ENCODE measurements at regions not wholly inside any gene's neighbourhood (a gene's known extent, or its start where the extent isn't known, plus 50 kb on each side); places are given as distances from the start of the nearest gene placed in this dataset.

DNA sequence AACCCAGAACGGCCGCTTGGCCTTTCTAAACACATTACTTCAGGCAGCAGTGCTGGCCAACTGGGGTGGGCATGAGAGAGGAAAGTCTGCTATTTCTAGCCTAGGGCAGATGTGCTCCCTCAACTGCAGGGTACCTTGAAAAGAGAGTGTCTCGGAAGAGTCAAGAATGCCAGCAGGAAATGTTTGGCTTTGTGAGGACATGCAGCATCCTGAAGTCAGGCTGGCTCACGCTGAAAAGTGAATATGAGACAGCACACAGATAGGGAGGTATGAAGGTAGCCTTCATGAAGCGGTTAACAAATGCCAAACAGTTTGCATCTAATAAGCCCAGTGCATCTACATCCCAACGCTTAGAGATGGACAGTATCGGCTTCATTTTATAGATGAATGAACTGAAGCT is 65.0 kb upstream of the NCKAP5 start:
- H2BK12ac ChIP-seq (ENCODE audit: low read depth, low read length): no peak overlapping the region
- no peak overlapping the region for H2BK20ac ChIP-seq (ENCODE audit: low read length)
- no peak overlapping the region for H2BK5ac ChIP-seq (ENCODE audit: low read depth, low read length)
- H3K27ac ChIP-seq (ENCODE audit: low read depth, low read length): no peak overlapping the region
- H3K27me3 ChIP-seq (replicated peaks in 1 of 4; ENCODE audit: control insufficient read depth in 3 of 4, extremely low read depth in 1 of 4, insufficient read depth in 3 of 4, low read length in 3 of 4): no peaks in the 10 kb centered on the region
- no peak overlapping the region for H3K23ac ChIP-seq (ENCODE audit: insufficient read length)
- no peak overlapping the region for H3K4me2 ChIP-seq (ENCODE audit: insufficient read depth in 1 of 2, low read depth in 2 of 2, low read length in 2 of 2)
- no peaks in the 10 kb centered on the region for H4K20me1 ChIP-seq (replicated peaks in 1 of 2; ENCODE audit: control insufficient read depth in 1 of 2, insufficient read depth in 2 of 2, low read length in 2 of 2)
- no peak overlapping the region for H2BK120ac ChIP-seq (replicated peaks; ENCODE audit: low read depth, low read length)
- H3K14ac ChIP-seq (ENCODE audit: insufficient read length): no peak overlapping the region
- H3K23me2 ChIP-seq (ENCODE audit: low read depth, low read length): no peaks in the 10 kb centered on the region
- H3K18ac ChIP-seq (ENCODE audit: extremely low read depth, low read length): no peak overlapping the region
- 81% methylated on average over 7 of the region's 7 CpGs; no CpG with 5 or more reads in 1 of the 2 experiments for WGBS, 2 experiments (ENCODE audit: extremely low coverage in 1 of 2, insufficient coverage in 1 of 2, insufficient read length in 1 of 2, insufficient replicate concordance in 2 of 2, low coverage in 1 of 2, low lambda C conversion rate in 2 of 2, missing lambda C conversion rate in 1 of 2)
- no peaks in the 10 kb centered on the region for H3K4me1 ChIP-seq (replicated peaks in 1 of 4; ENCODE audit: control insufficient read depth in 3 of 4, insufficient read depth in 4 of 4, low read length in 3 of 4)
- H2AK5ac ChIP-seq (ENCODE audit: low read depth, low read length): no peak overlapping the region
- no peaks in the 10 kb centered on the region for H3K9me3 ChIP-seq (ENCODE audit: insufficient read depth in 2 of 2, low read depth in 1 of 2, low read length in 1 of 2)
- no peaks in the 10 kb centered on the region for H3K36me3 ChIP-seq (ENCODE audit: control insufficient read depth in 2 of 4, insufficient read depth in 4 of 4, low read length in 3 of 4)
- no peak for FAIRE-seq
- H3K4me3 ChIP-seq (ENCODE audit: extremely low read depth in 1 of 4, insufficient read depth in 2 of 4, low read depth in 3 of 4, low read length in 4 of 4): no peak overlapping the region
- H3K4ac ChIP-seq (replicated peaks; ENCODE audit: insufficient read length, low read depth, low read length): no peak overlapping the region
- POLR2A ChIA-PET (ENCODE audit: partially characterized antibody): no interaction called here
- no peak for DNase-seq (ENCODE audit: low read depth in 1 of 2, low spot score in 2 of 2)
- H3K79me2 ChIP-seq (ENCODE audit: control insufficient read depth in 1 of 2, insufficient read depth in 2 of 2, low read length in 2 of 2): no peaks in the 10 kb centered on the region
- no peaks in the 10 kb centered on the region for H3K79me1 ChIP-seq (ENCODE audit: low read depth, low read length)
- CTCF ChIA-PET (ENCODE audit: partially characterized antibody): interaction anchor here (1.9 kb wide), 1 partner anchor 72 kb away, joined by 5 read pairs; no protein-coding TSS in a partner anchor
- TF ChIP-seq, protein P1, sequence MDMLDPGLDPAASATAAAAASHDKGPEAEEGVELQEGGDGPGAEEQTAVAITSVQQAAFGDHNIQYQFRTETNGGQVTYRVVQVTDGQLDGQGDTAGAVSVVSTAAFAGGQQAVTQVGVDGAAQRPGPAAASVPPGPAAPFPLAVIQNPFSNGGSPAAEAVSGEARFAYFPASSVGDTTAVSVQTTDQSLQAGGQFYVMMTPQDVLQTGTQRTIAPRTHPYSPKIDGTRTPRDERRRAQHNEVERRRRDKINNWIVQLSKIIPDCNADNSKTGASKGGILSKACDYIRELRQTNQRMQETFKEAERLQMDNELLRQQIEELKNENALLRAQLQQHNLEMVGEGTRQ (IDR thresholded peaks at IDR 0.05; ENCODE audit: low read length): no peak
- TF ChIP-seq HDAC2 (IDR thresholded peaks at IDR 0.05; ENCODE audit: borderline replicate concordance in 1 of 2, low read depth in 2 of 2, low read length in 2 of 2): no peak
- no peak for TF ChIP-seq CBX8 (IDR thresholded peaks at IDR 0.05; ENCODE audit: borderline replicate concordance, low read depth, low read length)
- TF ChIP-seq NANOG (IDR thresholded peaks at IDR 0.05; ENCODE audit: insufficient read depth, low read depth, low read length, poor library complexity, severe bottlenecking): no peak
- no peak for TF ChIP-seq BACH1 (IDR thresholded peaks at IDR 0.05; ENCODE audit: low read length)
- TF ChIP-seq CHD1 (IDR thresholded peaks at IDR 0.05; ENCODE audit: low read depth, low read length): no peak
- TF ChIP-seq CEBPB (IDR thresholded peaks at IDR 0.05; ENCODE audit: low read depth, low read length): no peak
- TF ChIP-seq SUZ12 (IDR thresholded peaks at IDR 0.05; ENCODE audit: low read length): no peak
- no peak overlapping the region for H3K9ac ChIP-seq (replicated peaks in 1 of 4; ENCODE audit: extremely low read depth in 1 of 4, low read depth in 3 of 4, low read length in 3 of 4)
- H4K8ac ChIP-seq (ENCODE audit: extremely low read depth, insufficient read depth, low read length): no peak overlapping the region
- no peak overlapping the region for H4K91ac ChIP-seq (replicated peaks; ENCODE audit: insufficient read length, low read length)
- no peak overlapping the region for H2AFZ ChIP-seq (ENCODE audit: low read length)
- H3K56ac ChIP-seq (replicated peaks; ENCODE audit: insufficient read length, low read depth, low read length): no peak overlapping the region
- H2BK15ac ChIP-seq (ENCODE audit: low read length): no peak overlapping the region
- no peak overlapping the region for H4K5ac ChIP-seq (ENCODE audit: insufficient read length, low read depth, low read length)

Data from H1 (cell line).